ENCODE measurements at regions not wholly inside any gene's neighbourhood (a gene's known extent, or its start where the extent isn't known, plus 50 kb on each side); places are given as distances from the start of the nearest gene placed in this dataset.
A peak's percentile ranks its signal among the peaks of the same experiment; 100 is the strongest.

DNA sequence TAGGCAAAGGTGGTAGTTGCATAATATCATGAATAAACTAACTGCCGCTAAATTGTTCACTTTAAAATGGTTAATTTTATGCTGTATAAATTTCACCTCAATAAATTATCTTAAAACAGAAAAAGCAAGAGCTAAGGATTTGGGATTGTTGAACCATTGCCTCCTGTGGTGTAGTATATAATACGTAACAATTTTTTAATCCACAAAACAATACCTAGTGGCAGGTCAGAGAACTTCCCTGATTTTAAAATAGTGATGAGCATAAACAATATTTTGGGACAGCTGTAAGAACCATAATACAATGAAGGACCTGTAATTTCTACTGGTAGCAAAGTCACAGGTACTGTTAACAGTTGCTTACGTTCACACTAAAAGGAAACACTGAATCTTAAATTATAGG lies 161.9 kb upstream of the PRNP start:
- no peak for DNase-seq (ENCODE audit: low spot score)
- H3K27me3 ChIP-seq (replicated peaks; ENCODE audit: insufficient read depth), result no peaks in the 10 kb centered on the region
- H3K4me1 ChIP-seq (ENCODE audit: control insufficient read depth in 1 of 2, low read depth in 2 of 2), result peaks cover 0 to 4% of the 10 kb centered on the region in 2 donors
- no peaks in the 10 kb centered on the region for H3K36me3 ChIP-seq
- no peaks in the 10 kb centered on the region for H3K9me3 ChIP-seq
- TF ChIP-seq, protein P1, sequence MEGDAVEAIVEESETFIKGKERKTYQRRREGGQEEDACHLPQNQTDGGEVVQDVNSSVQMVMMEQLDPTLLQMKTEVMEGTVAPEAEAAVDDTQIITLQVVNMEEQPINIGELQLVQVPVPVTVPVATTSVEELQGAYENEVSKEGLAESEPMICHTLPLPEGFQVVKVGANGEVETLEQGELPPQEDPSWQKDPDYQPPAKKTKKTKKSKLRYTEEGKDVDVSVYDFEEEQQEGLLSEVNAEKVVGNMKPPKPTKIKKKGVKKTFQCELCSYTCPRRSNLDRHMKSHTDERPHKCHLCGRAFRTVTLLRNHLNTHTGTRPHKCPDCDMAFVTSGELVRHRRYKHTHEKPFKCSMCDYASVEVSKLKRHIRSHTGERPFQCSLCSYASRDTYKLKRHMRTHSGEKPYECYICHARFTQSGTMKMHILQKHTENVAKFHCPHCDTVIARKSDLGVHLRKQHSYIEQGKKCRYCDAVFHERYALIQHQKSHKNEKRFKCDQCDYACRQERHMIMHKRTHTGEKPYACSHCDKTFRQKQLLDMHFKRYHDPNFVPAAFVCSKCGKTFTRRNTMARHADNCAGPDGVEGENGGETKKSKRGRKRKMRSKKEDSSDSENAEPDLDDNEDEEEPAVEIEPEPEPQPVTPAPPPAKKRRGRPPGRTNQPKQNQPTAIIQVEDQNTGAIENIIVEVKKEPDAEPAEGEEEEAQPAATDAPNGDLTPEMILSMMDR (IDR thresholded peaks at IDR 0.05), result no peak
- H3K4me3 ChIP-seq, result no peak overlapping the region
- H3K27ac ChIP-seq, result no peak overlapping the region
- ATAC-seq (ENCODE audit: insufficient number of reproducible peaks, low FRiP score, low read depth), result no peak

DNA sequence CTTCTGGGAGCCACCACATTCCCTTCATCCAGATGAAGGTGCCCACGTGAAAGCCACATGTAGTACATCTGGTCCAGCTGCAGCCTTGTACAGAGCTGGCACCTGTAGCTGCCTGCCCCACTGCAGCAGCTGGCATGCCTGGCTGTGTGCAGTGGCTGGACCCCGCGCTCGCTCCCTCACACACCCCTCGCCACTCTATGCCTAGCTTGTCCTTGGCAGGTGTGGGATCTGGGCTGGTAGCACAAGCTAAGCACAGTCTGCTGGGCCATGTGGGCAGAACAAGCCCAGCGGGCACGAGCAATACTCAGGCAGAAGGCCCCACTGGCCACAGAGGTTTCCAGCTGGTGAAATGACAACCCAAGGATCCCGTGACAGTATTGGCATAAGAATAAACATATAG lies 163.9 kb upstream of the PRNP start:
- no peak for DNase-seq (ENCODE audit: low spot score)

DNA sequence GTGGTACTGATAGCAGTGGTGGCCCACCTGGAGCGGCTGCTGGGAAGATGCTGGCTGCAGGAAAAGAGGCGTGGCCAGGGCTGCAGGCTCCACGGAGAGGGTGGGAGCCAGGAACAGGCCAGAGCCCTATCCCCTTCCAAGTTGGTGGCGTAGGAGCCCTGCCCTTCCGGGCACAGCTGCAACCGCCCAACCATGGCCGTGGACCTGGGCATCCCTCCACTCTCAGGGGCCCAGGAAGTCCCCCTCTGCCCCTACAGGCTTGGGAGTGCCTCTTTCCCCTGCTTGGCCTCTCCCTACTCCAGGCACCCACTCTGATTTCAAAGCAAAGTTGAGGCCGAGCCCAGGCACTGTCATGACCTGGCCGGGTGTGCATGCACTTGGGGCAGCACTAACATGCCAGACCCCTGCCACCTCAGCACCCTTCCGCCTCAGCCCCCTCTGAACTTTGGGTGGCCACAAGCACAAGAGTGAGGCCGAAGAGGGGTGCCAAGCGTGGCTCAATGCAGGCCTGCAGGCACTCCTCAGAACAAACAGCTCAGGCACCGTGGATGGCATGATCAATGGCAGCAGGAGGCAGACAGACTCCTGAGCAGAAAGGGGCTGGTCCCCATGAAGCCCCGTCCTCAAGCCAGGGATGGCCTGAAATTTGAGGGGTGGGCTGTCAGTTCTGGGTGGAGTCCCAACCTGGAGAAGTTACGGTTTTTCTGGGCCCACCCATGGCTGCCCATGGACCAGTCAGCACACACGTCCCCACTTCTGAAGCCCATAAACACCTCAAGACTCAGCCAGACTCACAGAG lies 164.9 kb upstream of the PRNP start:
- no peak overlapping the region for H3K4me3 ChIP-seq
- H3K36me3 ChIP-seq, result no peaks in the 10 kb centered on the region
- DNase-seq (ENCODE audit: low spot score) (no peak), ATAC-seq (ENCODE audit: insufficient number of reproducible peaks, low FRiP score, low read depth) (no peak)
- H3K9me3 ChIP-seq, result no peaks in the 10 kb centered on the region
- H3K27me3 ChIP-seq (replicated peaks; ENCODE audit: insufficient read depth), result no peaks in the 10 kb centered on the region
- TF ChIP-seq, protein P1 (IDR thresholded peaks at IDR 0.05), result no peak
- H3K4me1 ChIP-seq (ENCODE audit: control insufficient read depth in 1 of 2, low read depth in 2 of 2), result peaks cover 0 to 14% of the 10 kb centered on the region in 2 donors
- H3K27ac ChIP-seq, result no peak overlapping the region

More for the DNA sequence above, 163.9 kb upstream of the PRNP start:
- H3K9me3 ChIP-seq, result no peaks in the 10 kb centered on the region
- H3K36me3 ChIP-seq, result no peaks in the 10 kb centered on the region
- H3K4me3 ChIP-seq, result no peak overlapping the region
- TF ChIP-seq, protein P1 (IDR thresholded peaks at IDR 0.05), result no peak
- H3K27ac ChIP-seq, result no peak overlapping the region
- peaks cover 0 to 14% of the 10 kb centered on the region in 2 donors for H3K4me1 ChIP-seq (ENCODE audit: control insufficient read depth in 1 of 2, low read depth in 2 of 2)
- no peaks in the 10 kb centered on the region for H3K27me3 ChIP-seq (replicated peaks; ENCODE audit: insufficient read depth)
- ATAC-seq (ENCODE audit: insufficient number of reproducible peaks, low FRiP score, low read depth), result no peak

DNA sequence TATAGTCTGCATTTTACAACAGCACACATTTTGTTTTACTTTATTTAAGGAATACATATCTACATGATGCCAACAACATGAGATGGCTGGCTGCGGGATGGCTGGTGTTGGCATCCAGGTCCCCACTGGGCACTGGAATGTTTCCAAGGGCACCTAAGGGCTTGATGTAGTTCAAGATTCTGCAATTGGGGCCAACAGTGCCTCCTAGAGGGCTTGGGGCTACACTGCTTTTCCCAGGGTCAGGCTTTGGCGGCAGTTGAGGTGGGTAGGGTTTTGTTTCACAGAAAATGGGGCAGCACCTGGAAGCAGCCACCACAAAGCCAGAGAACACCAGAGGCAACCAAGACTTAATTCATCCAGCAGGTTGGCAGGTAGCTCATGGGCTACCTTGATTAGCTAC lies 166.7 kb upstream of the PRNP start:
- TF ChIP-seq, protein P1 (IDR thresholded peaks at IDR 0.05), result peak; percentile 42
- H3K27ac ChIP-seq, result no peak overlapping the region
- H3K4me3 ChIP-seq, result no peak overlapping the region
- ATAC-seq (ENCODE audit: insufficient number of reproducible peaks, low FRiP score, low read depth) (no peak), DNase-seq (ENCODE audit: low spot score) (no peak)
- no peaks in the 10 kb centered on the region for H3K27me3 ChIP-seq (replicated peaks; ENCODE audit: insufficient read depth)
- H3K36me3 ChIP-seq, result no peaks in the 10 kb centered on the region
- H3K9me3 ChIP-seq, result no peaks in the 10 kb centered on the region
- peaks cover 0 to 14% of the 10 kb centered on the region in 2 donors for H3K4me1 ChIP-seq (ENCODE audit: control insufficient read depth in 1 of 2, low read depth in 2 of 2)

DNA sequence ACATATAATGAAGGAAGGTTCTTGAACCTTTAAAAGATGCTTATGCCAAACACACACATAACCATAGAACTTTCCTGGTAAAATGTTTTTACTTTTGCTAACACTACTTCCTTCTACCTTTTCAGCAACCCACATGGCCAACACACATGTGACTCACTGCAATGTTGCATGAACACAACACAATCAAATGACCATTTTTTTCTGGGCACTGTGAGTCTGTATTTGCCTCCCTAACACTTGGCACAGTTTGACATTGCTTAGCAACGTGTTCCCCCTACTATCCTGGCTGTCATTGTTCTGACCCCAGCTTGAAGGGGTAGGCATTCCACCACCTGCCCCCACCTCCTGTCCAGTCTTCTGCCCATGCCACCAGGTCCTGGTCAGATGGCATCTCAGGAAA lies 169.4 kb upstream of the PRNP start:
- TF ChIP-seq, protein P1 (IDR thresholded peaks at IDR 0.05), result no peak
- peaks cover 0 to 14% of the 10 kb centered on the region in 2 donors for H3K4me1 ChIP-seq (ENCODE audit: control insufficient read depth in 1 of 2, low read depth in 2 of 2)
- no peak overlapping the region for H3K4me3 ChIP-seq
- no peaks in the 10 kb centered on the region for H3K9me3 ChIP-seq
- no peak for DNase-seq (ENCODE audit: low spot score)
- no peak overlapping the region for H3K27ac ChIP-seq
- no peaks in the 10 kb centered on the region for H3K27me3 ChIP-seq (replicated peaks; ENCODE audit: insufficient read depth)
- no peak for ATAC-seq (ENCODE audit: insufficient number of reproducible peaks, low FRiP score, low read depth)
- no peaks in the 10 kb centered on the region for H3K36me3 ChIP-seq

Data from thoracic aorta (tissue), 2 donors.